ENCODE measurements at regions not wholly inside any gene's neighbourhood (a gene's known extent, or its start where the extent isn't known, plus 50 kb on each side); places are given as distances from the start of the nearest gene placed in this dataset.

- no peaks in the 10 kb centered on the region for H3K36me3 Mint-ChIP-seq
- no peaks in the 10 kb centered on the region for H3K9me3 Mint-ChIP-seq
- no peak overlapping the region for H3K4me3 Mint-ChIP-seq
- POLR2A ChIA-PET: no interaction called here
- H3K27me3 Mint-ChIP-seq (ENCODE audit: low read depth): no peaks in the 10 kb centered on the region
- H3K27ac Mint-ChIP-seq: no peak overlapping the region
- no peak for DNase-seq (ENCODE audit: low spot score)
- CTCF ChIA-PET: no interaction called here
- no peak for TF ChIP-seq MXD4 (CRISPR knock-in tag; IDR thresholded peaks at IDR 0.05; ENCODE audit: borderline replicate concordance)
- no peak for TF ChIP-seq PRRX2 (CRISPR knock-in tag; IDR thresholded peaks at IDR 0.05)
- no peak for TF ChIP-seq GRHL2 (CRISPR knock-in tag; IDR thresholded peaks at IDR 0.05; ENCODE audit: insufficient replicate concordance, severe bottlenecking)
- no peak for TF ChIP-seq TEAD1 (CRISPR knock-in tag; IDR thresholded peaks at IDR 0.05)
- no peak for TF ChIP-seq ATF1 (CRISPR knock-in tag; IDR thresholded peaks at IDR 0.05)
- TF ChIP-seq ZSCAN18 (CRISPR knock-in tag; IDR thresholded peaks at IDR 0.05): no peak
- no peak for TF ChIP-seq CREB1 (CRISPR knock-in tag; IDR thresholded peaks at IDR 0.05)
- no peak for TF ChIP-seq SMAD3 (CRISPR knock-in tag; IDR thresholded peaks at IDR 0.05; ENCODE audit: borderline replicate concordance)
- TF ChIP-seq OVOL2 (CRISPR knock-in tag; IDR thresholded peaks at IDR 0.05; ENCODE audit: borderline replicate concordance): no peak
- no peak for TF ChIP-seq RORB (CRISPR knock-in tag; IDR thresholded peaks at IDR 0.05)
- no peak for TF ChIP-seq MAX (CRISPR knock-in tag; IDR thresholded peaks at IDR 0.05)
- TF ChIP-seq FOXP1 (CRISPR knock-in tag; IDR thresholded peaks at IDR 0.05; ENCODE audit: borderline replicate concordance): no peak
- no peak for TF ChIP-seq CTCF (IDR thresholded peaks at IDR 0.05)
- no peak for TF ChIP-seq JUN (CRISPR knock-in tag; IDR thresholded peaks at IDR 0.05)
- TF ChIP-seq JAZF1 (CRISPR knock-in tag; IDR thresholded peaks at IDR 0.05): no peak
- no peak for ATAC-seq
- H3K4me1 Mint-ChIP-seq: no peaks in the 10 kb centered on the region; the same call in 1 of the 2 replicates
Measured at GRCh38 chr3:20652231-20652986, 466.4 kb upstream of the SGO1 start.

GRCh38 chr3:20648921-20649381 is 462.9 kb upstream of the SGO1 start:
- Mint-ChIP-seq H3K9me3 (no peaks in the 10 kb centered on the region), H3K27me3 (ENCODE audit: low read depth) (no peaks in the 10 kb centered on the region), H3K4me1 (0 out of 2 replicates have a peak, but pooled peaks cover 3% of the 10 kb centered on the region), H3K36me3 (no peaks in the 10 kb centered on the region), H3K4me3 (no peak overlapping the region), H3K27ac (no peak overlapping the region)
- no peak for ATAC-seq
- no peak for DNase-seq (ENCODE audit: low spot score)
- ChIA-PET POLR2A (no interaction called here), CTCF (no interaction called here)
- TF ChIP-seq NFATC4 (CRISPR knock-in tag; IDR thresholded peaks at IDR 0.05): no peak
- TF ChIP-seq HMGXB4 (CRISPR knock-in tag; IDR thresholded peaks at IDR 0.05): no peak
- no peak for TF ChIP-seq TCF7 (CRISPR knock-in tag; IDR thresholded peaks at IDR 0.05; ENCODE audit: low read depth)
- TF ChIP-seq GABPB1 (CRISPR knock-in tag; IDR thresholded peaks at IDR 0.05): no peak
- TF ChIP-seq ZNF138 (CRISPR knock-in tag; conservative IDR thresholded peaks at IDR 0.05): no peak
- TF ChIP-seq KAT7 (CRISPR knock-in tag; IDR thresholded peaks at IDR 0.05; ENCODE audit: borderline replicate concordance): no peak
- no peak for TF ChIP-seq MLX (CRISPR knock-in tag; IDR thresholded peaks at IDR 0.05)
- no peak for TF ChIP-seq ZBTB43 (CRISPR knock-in tag; IDR thresholded peaks at IDR 0.05)
- TF ChIP-seq NR2C2 (CRISPR knock-in tag; IDR thresholded peaks at IDR 0.05): no peak
- TF ChIP-seq FOXJ3 (CRISPR knock-in tag; IDR thresholded peaks at IDR 0.05; ENCODE audit: borderline replicate concordance): no peak
- no peak for TF ChIP-seq RORB (CRISPR knock-in tag; IDR thresholded peaks at IDR 0.05)
- no peak for TF ChIP-seq ZSCAN18 (CRISPR knock-in tag; IDR thresholded peaks at IDR 0.05)
- TF ChIP-seq ZNF396 (CRISPR knock-in tag; IDR thresholded peaks at IDR 0.05; ENCODE audit: borderline replicate concordance): no peak
- no peak for TF ChIP-seq ZNF671 (CRISPR knock-in tag; IDR thresholded peaks at IDR 0.05)
- no peak for TF ChIP-seq NFE2L1 (CRISPR knock-in tag; IDR thresholded peaks at IDR 0.05)
- TF ChIP-seq TP53 (CRISPR knock-in tag; IDR thresholded peaks at IDR 0.05): no peak
- no peak for TF ChIP-seq OVOL2 (CRISPR knock-in tag; IDR thresholded peaks at IDR 0.05; ENCODE audit: borderline replicate concordance)
